ENCODE measurements at regions not wholly inside any gene's neighbourhood (a gene's known extent, or its start where the extent isn't known, plus 50 kb on each side); places are given as distances from the start of the nearest gene placed in this dataset.

DNA sequence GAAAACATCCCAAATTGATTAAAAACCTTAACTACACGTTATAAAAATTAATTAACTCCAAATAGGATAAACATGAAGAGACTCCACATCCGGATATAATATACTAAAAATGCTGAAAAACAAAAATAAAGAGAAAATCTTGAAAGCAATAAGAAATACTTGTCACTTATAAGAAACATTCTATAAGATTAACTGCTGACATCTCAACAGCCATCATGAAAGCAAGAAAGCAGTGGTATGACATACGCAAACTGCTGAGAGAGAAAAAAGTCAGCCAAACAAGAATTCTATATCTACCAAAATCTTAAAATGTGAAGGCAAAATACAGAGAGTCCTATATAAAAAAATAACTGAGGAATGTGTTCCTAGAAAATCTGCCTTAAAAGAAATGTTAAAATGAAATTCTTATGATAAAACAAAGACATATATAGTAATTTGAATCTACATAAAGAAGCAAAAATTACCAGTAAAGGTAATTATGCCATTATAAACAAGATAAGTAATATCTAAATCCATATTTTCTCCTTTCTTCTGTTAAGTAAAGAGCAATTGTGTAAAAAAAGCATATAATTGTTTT, 1851.1 kb downstream of the PCDH9 start:
- Histone ChIP-seq H4K91ac (ENCODE audit: insufficient read depth, low read depth, low read length) (no peak overlapping the region), H3K79me1 (ENCODE audit: low read depth in 1 of 2, low read length in 2 of 2) (no peaks in the 10 kb centered on the region), H4K20me1 (ENCODE audit: insufficient read depth, low read length) (no peaks in the 10 kb centered on the region), H3K27me3 (ENCODE audit: control insufficient read depth, insufficient read depth, low read length) (no peaks in the 10 kb centered on the region), H3K14ac (replicated peaks; ENCODE audit: low read depth, low read length) (no peak overlapping the region), H3K18ac (ENCODE audit: low read depth, low read length) (no peak overlapping the region), H2AFZ (replicated peaks; ENCODE audit: low read length, poor library complexity) (no peak overlapping the region), H2BK5ac (ENCODE audit: low read depth, low read length, poor library complexity, severe bottlenecking) (no peak overlapping the region), H2BK20ac (ENCODE audit: low read depth, low read length) (no peak overlapping the region), H4K5ac (ENCODE audit: low read depth, low read length) (no peak overlapping the region), H2BK15ac (ENCODE audit: low read depth, low read length) (no peak overlapping the region), H3K4ac (ENCODE audit: low read depth, low read length) (no peak overlapping the region), H2AK9ac (replicated peaks; ENCODE audit: low read depth, low read length, poor library complexity) (no peak overlapping the region), H2AK5ac (ENCODE audit: low read depth, low read length) (no peak overlapping the region), H3K36me3 (ENCODE audit: control insufficient read depth, insufficient read depth, low read length) (no peaks in the 10 kb centered on the region), H3K9me3 (ENCODE audit: control insufficient read depth, insufficient read depth, low read length) (peaks cover 3% of the 10 kb centered on the region; the same call in 1 of the 2 replicates), H3K9me1 (ENCODE audit: insufficient read depth, low read length) (no peaks in the 10 kb centered on the region), H3K23ac (ENCODE audit: low read depth, low read length) (no peak overlapping the region), H3K4me3 (ENCODE audit: insufficient read depth, low read depth, low read length) (no peak overlapping the region), H2BK120ac (ENCODE audit: low read depth, low read length) (no peak overlapping the region), H3K27ac (ENCODE audit: insufficient read depth, low read length) (no peak overlapping the region), H3K4me1 (ENCODE audit: control insufficient read depth, insufficient read depth, low read length) (no peaks in the 10 kb centered on the region), H3K9ac (ENCODE audit: low read depth, low read length) (no peak overlapping the region), H3K56ac (ENCODE audit: extremely low read depth, insufficient read depth, low read length) (no peak overlapping the region), H4K8ac (ENCODE audit: low read depth in 2 of 2, low read length in 2 of 2) (no peak overlapping the region), H3K4me2 (ENCODE audit: low read depth, low read length) (no peak overlapping the region)
- no peak for ATAC-seq (ENCODE audit: low read depth)
- DNase-seq, result peak; percentile 27
- CTCF ChIA-PET, result no interaction called here
- dilution Hi-C loops (cut with HindIII; ENCODE audit: low sequenced_read_pairs, unreplicated experiment), result no loop called here
- no TSS peak for BruUV-seq (replicated peaks)
- POLR2A ChIA-PET (ENCODE audit: unreplicated experiment), result no interaction called here
- intact Hi-C loops (cut with micrococcal nuclease), result no loop called here
- no CpG with 5 or more reads among the region's 3 CpGs for WGBS, 2 experiments (ENCODE audit: extremely low coverage in 2 of 2, insufficient read length in 1 of 2)
- in situ Hi-C loops (cut with MboI; ENCODE audit: low sequenced_read_pairs), result no loop called here
- TF ChIP-seq USF2 (IDR thresholded peaks at IDR 0.05; ENCODE audit: low read depth, low read length), result no peak
- TF ChIP-seq CEBPB (IDR thresholded peaks at IDR 0.05; ENCODE audit: low read depth, low read length), result no peak
- TF ChIP-seq POLR2A (IDR thresholded peaks at IDR 0.05; ENCODE audit: low read depth, low read length), result no peak
- TF ChIP-seq BHLHE40 (IDR thresholded peaks at IDR 0.05; ENCODE audit: low read depth, low read length), result no peak
- TF ChIP-seq RFX5 (IDR thresholded peaks at IDR 0.05; ENCODE audit: low read depth, low read length), result no peak
- TF ChIP-seq NFE2L2 (IDR thresholded peaks at IDR 0.05; ENCODE audit: low read depth, low read length), result no peak
- TF ChIP-seq SMC3 (IDR thresholded peaks at IDR 0.05; ENCODE audit: low read depth, low read length), result no peak
- TF ChIP-seq FOS (IDR thresholded peaks at IDR 0.05; ENCODE audit: low read depth, low read length), result no peak
- TF ChIP-seq, protein P1, sequence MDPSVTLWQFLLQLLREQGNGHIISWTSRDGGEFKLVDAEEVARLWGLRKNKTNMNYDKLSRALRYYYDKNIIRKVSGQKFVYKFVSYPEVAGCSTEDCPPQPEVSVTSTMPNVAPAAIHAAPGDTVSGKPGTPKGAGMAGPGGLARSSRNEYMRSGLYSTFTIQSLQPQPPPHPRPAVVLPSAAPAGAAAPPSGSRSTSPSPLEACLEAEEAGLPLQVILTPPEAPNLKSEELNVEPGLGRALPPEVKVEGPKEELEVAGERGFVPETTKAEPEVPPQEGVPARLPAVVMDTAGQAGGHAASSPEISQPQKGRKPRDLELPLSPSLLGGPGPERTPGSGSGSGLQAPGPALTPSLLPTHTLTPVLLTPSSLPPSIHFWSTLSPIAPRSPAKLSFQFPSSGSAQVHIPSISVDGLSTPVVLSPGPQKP (IDR thresholded peaks at IDR 0.05; ENCODE audit: borderline replicate concordance, low read depth, low read length), result no peak
- TF ChIP-seq, protein P2, sequence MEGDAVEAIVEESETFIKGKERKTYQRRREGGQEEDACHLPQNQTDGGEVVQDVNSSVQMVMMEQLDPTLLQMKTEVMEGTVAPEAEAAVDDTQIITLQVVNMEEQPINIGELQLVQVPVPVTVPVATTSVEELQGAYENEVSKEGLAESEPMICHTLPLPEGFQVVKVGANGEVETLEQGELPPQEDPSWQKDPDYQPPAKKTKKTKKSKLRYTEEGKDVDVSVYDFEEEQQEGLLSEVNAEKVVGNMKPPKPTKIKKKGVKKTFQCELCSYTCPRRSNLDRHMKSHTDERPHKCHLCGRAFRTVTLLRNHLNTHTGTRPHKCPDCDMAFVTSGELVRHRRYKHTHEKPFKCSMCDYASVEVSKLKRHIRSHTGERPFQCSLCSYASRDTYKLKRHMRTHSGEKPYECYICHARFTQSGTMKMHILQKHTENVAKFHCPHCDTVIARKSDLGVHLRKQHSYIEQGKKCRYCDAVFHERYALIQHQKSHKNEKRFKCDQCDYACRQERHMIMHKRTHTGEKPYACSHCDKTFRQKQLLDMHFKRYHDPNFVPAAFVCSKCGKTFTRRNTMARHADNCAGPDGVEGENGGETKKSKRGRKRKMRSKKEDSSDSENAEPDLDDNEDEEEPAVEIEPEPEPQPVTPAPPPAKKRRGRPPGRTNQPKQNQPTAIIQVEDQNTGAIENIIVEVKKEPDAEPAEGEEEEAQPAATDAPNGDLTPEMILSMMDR (conservative IDR thresholded peaks at IDR 0.05; ENCODE audit: low read depth, low read length), result no peak
- TF ChIP-seq RCOR1 (IDR thresholded peaks at IDR 0.05; ENCODE audit: insufficient replicate concordance, low read length), result no peak
- no peak for TF ChIP-seq CHD1 (IDR thresholded peaks at IDR 0.05; ENCODE audit: low read depth, low read length)
- TF ChIP-seq MXI1 (IDR thresholded peaks at IDR 0.05; ENCODE audit: borderline replicate concordance, low read depth, low read length), result no peak
- no peak for TF ChIP-seq MAZ (IDR thresholded peaks at IDR 0.05; ENCODE audit: borderline replicate concordance, low read depth, low read length)
- TF ChIP-seq MAFK (IDR thresholded peaks at IDR 0.05; ENCODE audit: low read depth, low read length), result no peak
- TF ChIP-seq RAD21 (IDR thresholded peaks at IDR 0.05; ENCODE audit: low read length), result no peak
